Hepatocyte (in vitro differentiated cells): ENCODE measurements at regions not wholly inside any gene's neighbourhood (a gene's known extent, or its start where the extent isn't known, plus 50 kb on each side); places are given as distances from the start of the nearest gene placed in this dataset.

Source experiments
- CTCF ChIP-seq: fragments of 200-600 bp; sonication (generic); IDR thresholded peaks from 2 replicates; pipeline ENCODE4 v1.5.1; 2016; ENCODE audit warnings: antibody characterized with exemption, mild to moderate bottlenecking; ENCODE audit not compliant: poor library complexity
- EZH2 ChIP-seq: fragments of 200-600 bp; sonication (generic); IDR thresholded peaks from 2 replicates; pipeline ENCODE4 v1.6.1; 2016; ENCODE audit warnings: antibody characterized with exemption, mild to moderate bottlenecking, borderline replicate concordance

- TF ChIP-seq CTCF (no peak), EZH2 (no peak)
Observed at GRCh38 chr14:71452987-71453386, 479.2 kb upstream of the RGS6 start.
